ENCODE measurements at regions not wholly inside any gene's neighbourhood (a gene's known extent, or its start where the extent isn't known, plus 50 kb on each side); places are given as distances from the start of the nearest gene placed in this dataset.

GRCh38 chr15:37679627-37680026 is 254.8 kb upstream of the TMCO5A start:
- Mint-ChIP-seq H3K4me3 (ENCODE audit: unreplicated experiment) (no peak overlapping the region), H3K27ac (ENCODE audit: low read depth, unreplicated experiment) (no peak overlapping the region), H3K27me3 (ENCODE audit: insufficient read depth, unreplicated experiment) (no peaks in the 10 kb centered on the region), H3K4me1 (ENCODE audit: insufficient read depth, unreplicated experiment) (no peaks in the 10 kb centered on the region), H3K36me3 (ENCODE audit: insufficient read depth, unreplicated experiment) (no peaks in the 10 kb centered on the region), H3K9me3 (ENCODE audit: unreplicated experiment) (peaks cover 11% of the 10 kb centered on the region)
- POLR2A ChIA-PET, result interaction anchor here (0.7 to 1.0 kb wide), 2 partner anchors 12 to 47 kb away, joined by 3 to 4 read pairs; no protein-coding TSS in a partner anchor
- BruUV-seq (replicated peaks), result no TSS peak
- intact Hi-C loops (cut with micrococcal nuclease), result loop anchor here (5.0 kb wide), 1 partner anchor 198 kb away; no protein-coding TSS in a partner anchor
- no peak for TF ChIP-seq CTCF (IDR thresholded peaks at IDR 0.05; ENCODE audit: unreplicated experiment)
- CTCF ChIA-PET, result no interaction called here
- no peak for DNase-seq (ENCODE audit: unreplicated experiment)

- ChIA-PET POLR2A (no interaction called here), CTCF (interaction anchor here (0.7 kb wide), 3 partner anchors 199 to 376 kb away, joined by 3 read pairs; no protein-coding TSS in a partner anchor)
- intact Hi-C loops (cut with micrococcal nuclease), result loop anchor here (5.0 kb wide), 1 partner anchor 195 kb away; no protein-coding TSS in a partner anchor
- H3K9me3 Mint-ChIP-seq (ENCODE audit: unreplicated experiment), result peaks cover 11% of the 10 kb centered on the region
- TF ChIP-seq CTCF (IDR thresholded peaks at IDR 0.05; ENCODE audit: unreplicated experiment), result no peak
- no peak overlapping the region for H3K4me3 Mint-ChIP-seq (ENCODE audit: unreplicated experiment)
- no peaks in the 10 kb centered on the region for H3K4me1 Mint-ChIP-seq (ENCODE audit: insufficient read depth, unreplicated experiment)
- H3K36me3 Mint-ChIP-seq (ENCODE audit: insufficient read depth, unreplicated experiment), result no peaks in the 10 kb centered on the region
- no peak overlapping the region for H3K27ac Mint-ChIP-seq (ENCODE audit: low read depth, unreplicated experiment)
- no TSS peak for BruUV-seq (replicated peaks)
- peak; percentile 36 for DNase-seq (ENCODE audit: unreplicated experiment)
- no peaks in the 10 kb centered on the region for H3K27me3 Mint-ChIP-seq (ENCODE audit: insufficient read depth, unreplicated experiment)
Observed at GRCh38 chr15:37682304-37682703, 252.1 kb upstream of the TMCO5A start.

- Mint-ChIP-seq H3K9me3 (ENCODE audit: unreplicated experiment) (no peaks in the 10 kb centered on the region), H3K27ac (ENCODE audit: low read depth, unreplicated experiment) (no peak overlapping the region), H3K36me3 (ENCODE audit: insufficient read depth, unreplicated experiment) (no peaks in the 10 kb centered on the region), H3K4me3 (ENCODE audit: unreplicated experiment) (no peak overlapping the region), H3K27me3 (ENCODE audit: insufficient read depth, unreplicated experiment) (peaks cover 11% of the 10 kb centered on the region), H3K4me1 (ENCODE audit: insufficient read depth, unreplicated experiment) (no peaks in the 10 kb centered on the region)
- POLR2A ChIA-PET, result interaction anchor here (0.7 kb wide), 1 partner anchor 389 kb away, joined by 3 read pairs; no protein-coding TSS in a partner anchor
- CTCF ChIA-PET, result no interaction called here
- no TSS peak for BruUV-seq (replicated peaks)
- TF ChIP-seq CTCF (IDR thresholded peaks at IDR 0.05; ENCODE audit: unreplicated experiment), result no peak
- intact Hi-C loops (cut with micrococcal nuclease), result no loop called here
- DNase-seq (ENCODE audit: unreplicated experiment), result no peak
Observed at GRCh38 chr15:37691911-37692310, 242.5 kb upstream of the TMCO5A start.

- Mint-ChIP-seq H3K36me3 (ENCODE audit: insufficient read depth, unreplicated experiment) (no peaks in the 10 kb centered on the region), H3K27me3 (ENCODE audit: insufficient read depth, unreplicated experiment) (peaks cover 11% of the 10 kb centered on the region), H3K4me3 (ENCODE audit: unreplicated experiment) (no peak overlapping the region), H3K9me3 (ENCODE audit: unreplicated experiment) (no peaks in the 10 kb centered on the region), H3K4me1 (ENCODE audit: insufficient read depth, unreplicated experiment) (no peaks in the 10 kb centered on the region), H3K27ac (ENCODE audit: low read depth, unreplicated experiment) (no peak overlapping the region)
- POLR2A ChIA-PET, result no interaction called here
- no TSS peak for BruUV-seq (replicated peaks)
- CTCF ChIA-PET, result no interaction called here
- no peak for DNase-seq (ENCODE audit: unreplicated experiment)
- intact Hi-C loops (cut with micrococcal nuclease), result no loop called here
- TF ChIP-seq CTCF (IDR thresholded peaks at IDR 0.05; ENCODE audit: unreplicated experiment), result no peak
Observed at GRCh38 chr15:37693926-37694325, 240.5 kb upstream of the TMCO5A start.
